GM19193 (cell line): ENCODE measurements at regions not wholly inside any gene's neighbourhood (a gene's known extent, or its start where the extent isn't known, plus 50 kb on each side); places are given as distances from the start of the nearest gene placed in this dataset.

Source experiments
- POLR2A ChIP-seq: IDR thresholded peaks from 4 replicates; pipeline ENCODE4 v1.6.1; 2011; ENCODE audit not compliant: insufficient read depth, insufficient read length; ENCODE audit errors: extremely low read depth

- TF ChIP-seq POLR2A: no peak
Observed at GRCh38 chr15:31447931-31448634, 121.4 kb downstream of the KLF13 start.

GRCh38 chr15:31448635-31448979 lies 122.0 kb downstream of the KLF13 start:
- TF ChIP-seq POLR2A: no peak

- TF ChIP-seq POLR2A: no peak
Observed at GRCh38 chr15:31452595-31453557, 126.2 kb downstream of the KLF13 start.

- no peak for TF ChIP-seq POLR2A
Observed at GRCh38 chr15:31453558-31454318, 127.1 kb downstream of the KLF13 start.

- TF ChIP-seq POLR2A: no peak
Observed at GRCh38 chr15:31455499-31455898, 128.9 kb downstream of the KLF13 start.

- TF ChIP-seq POLR2A: no peak
Observed at GRCh38 chr15:31456354-31457060, 129.9 kb downstream of the KLF13 start.

GRCh38 chr15:31457161-31457560 lies 130.5 kb downstream of the KLF13 start:
- TF ChIP-seq POLR2A: no peak

- TF ChIP-seq POLR2A: no peak
Observed at GRCh38 chr15:31457631-31458526, 131.2 kb downstream of the KLF13 start.

GRCh38 chr15:31458596-31459399 lies 132.2 kb downstream of the KLF13 start:
- TF ChIP-seq POLR2A: no peak

- TF ChIP-seq POLR2A: no peak
Observed at GRCh38 chr15:31459400-31459748, 132.7 kb downstream of the KLF13 start.

GRCh38 chr15:31461375-31461774 lies 134.7 kb downstream of the KLF13 start:
- no peak for TF ChIP-seq POLR2A

GRCh38 chr15:31461911-31462480 lies 135.4 kb downstream of the KLF13 start:
- no peak for TF ChIP-seq POLR2A
